ENCODE measurements at regions not wholly inside any gene's neighbourhood (a gene's known extent, or its start where the extent isn't known, plus 50 kb on each side); places are given as distances from the start of the nearest gene placed in this dataset.

DNA sequence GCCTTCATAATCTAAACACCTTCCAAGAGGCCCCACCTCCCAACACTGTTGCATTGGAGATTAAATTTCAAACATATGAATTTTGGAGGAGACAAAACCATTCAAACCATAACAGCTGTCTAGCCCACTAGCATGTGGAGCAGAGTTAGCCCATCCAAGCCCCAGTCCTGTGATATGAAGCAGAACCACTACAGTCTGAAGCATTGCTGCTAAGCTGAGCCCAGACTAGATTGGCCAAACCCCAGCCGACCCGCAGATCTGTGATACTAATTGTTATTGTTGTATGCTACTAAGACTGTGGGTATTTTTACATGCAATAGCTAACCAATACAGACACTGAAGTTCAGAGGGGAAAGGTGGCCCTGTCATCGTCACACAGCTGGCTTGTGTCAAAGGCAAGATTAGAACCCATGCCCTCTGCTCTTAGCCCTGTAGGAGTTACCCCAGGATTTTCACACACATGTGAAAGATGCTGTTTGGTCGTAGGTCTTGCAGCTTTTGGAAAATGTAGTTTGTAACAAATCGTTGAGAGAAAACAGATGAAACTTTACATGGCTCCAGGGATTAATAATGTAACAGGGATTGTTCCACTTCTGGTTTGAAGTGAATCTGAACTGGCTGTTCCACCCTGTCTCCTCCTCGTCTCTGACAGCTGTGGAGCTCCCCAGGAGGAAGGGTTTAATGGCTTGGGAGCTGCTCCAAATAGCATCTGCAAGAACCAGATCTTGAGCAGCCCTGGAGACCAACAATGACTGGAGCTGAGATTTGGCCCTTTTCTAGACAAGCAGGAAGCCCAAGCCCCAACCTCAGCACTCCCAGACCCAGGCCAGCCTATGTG, 517.5 kb downstream of the MID1IP1 start:
- ATAC-seq = peak; percentile 93
- intact Hi-C loops (cut with DNase I) = no loop called here
- DNase-seq (ENCODE audit: missing footprints) = no peak

GRCh38 chrX:39320165-39320564, 518.9 kb downstream of the MID1IP1 start:
- no peak for ATAC-seq
- DNase-seq (ENCODE audit: missing footprints) = no peak
- intact Hi-C loops (cut with DNase I) = no loop called here

DNA sequence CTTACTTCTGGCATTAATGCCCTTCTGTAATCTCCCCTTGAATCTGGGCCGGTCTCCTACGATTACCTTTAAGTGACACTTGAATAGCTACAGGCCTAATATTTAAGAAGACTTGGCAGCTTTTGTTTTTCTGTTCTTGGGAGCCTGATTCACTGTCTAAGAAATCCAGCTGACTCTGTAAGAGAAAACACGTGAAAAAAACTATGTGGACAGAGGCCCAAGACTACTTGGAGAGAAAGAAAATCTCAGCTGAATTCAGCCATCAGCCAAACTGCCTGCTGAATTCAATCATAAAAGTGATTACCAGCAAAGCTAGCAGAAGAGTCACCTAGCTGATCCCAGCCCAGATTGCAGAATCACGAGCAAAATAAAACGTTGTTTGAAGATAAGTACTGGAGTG, 521.2 kb downstream of the MID1IP1 start:
- DNase-seq (ENCODE audit: missing footprints) = no peak
- ATAC-seq = no peak

DNA sequence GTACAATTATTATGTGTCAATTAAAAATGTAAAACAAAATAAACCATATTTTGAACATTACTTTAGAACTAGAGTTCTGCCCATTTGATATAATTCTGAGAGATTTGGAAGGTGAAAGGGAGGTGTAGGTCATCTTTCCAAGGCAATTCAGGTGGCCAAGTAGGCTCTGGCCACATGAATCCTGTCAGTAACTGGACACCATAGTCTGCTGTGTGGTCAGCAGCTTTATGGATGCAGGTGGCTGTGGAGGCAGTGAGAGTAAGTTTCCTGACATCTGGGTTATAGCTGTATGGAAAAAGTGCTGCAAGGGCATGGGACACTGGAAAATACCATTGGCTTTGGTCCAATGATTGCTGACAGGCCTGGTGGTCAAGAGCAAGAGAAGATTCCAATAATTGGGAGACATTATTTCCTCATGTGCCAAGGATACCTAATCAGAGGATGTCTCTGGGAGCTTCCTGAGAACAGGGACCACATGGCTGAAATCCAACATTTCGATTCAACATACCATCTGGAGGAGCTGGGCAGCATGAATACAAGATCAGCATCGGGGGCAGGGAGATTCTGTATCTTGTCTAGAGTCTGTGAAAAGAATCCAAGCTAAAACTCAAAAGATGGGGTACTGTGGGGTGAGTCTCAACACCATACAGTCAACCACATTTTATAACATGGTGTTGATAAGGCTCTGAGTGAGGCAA, 523.1 kb downstream of the MID1IP1 start:
- ATAC-seq (no peak), DNase-seq (ENCODE audit: missing footprints) (no peak)
- intact Hi-C loops (cut with DNase I) = no loop called here

More for the DNA sequence above, 521.2 kb downstream of the MID1IP1 start:
- intact Hi-C loops (cut with DNase I) = no loop called here

- no peak for DNase-seq (ENCODE audit: missing footprints)
- intact Hi-C loops (cut with DNase I) = no loop called here
- no peak for ATAC-seq
These were observed 526.0 kb downstream of the MID1IP1 start for GRCh38 chrX:39327255-39327654.

GRCh38 chrX:39327705-39328104, 526.4 kb downstream of the MID1IP1 start:
- intact Hi-C loops (cut with DNase I) = no loop called here
- ATAC-seq (no peak), DNase-seq (ENCODE audit: missing footprints) (no peak)

DNA sequence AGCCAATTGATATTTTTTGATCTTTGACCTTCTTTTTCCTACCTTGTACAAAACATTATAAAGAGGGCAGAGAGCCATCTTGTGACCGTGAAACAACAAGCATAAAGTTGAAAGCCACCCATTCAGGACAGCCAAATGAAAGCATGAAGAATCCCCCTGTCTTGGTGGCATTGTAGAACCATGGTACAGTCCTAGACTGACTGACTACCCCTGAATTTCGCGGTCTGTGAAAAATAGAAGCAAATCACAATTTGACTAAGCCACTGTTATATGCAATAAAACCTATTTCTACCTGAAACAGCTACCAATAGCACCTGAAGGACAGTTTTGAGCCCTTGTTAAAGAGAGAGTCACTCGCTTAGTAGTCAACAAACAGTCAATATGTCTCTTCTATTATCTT, 527.4 kb downstream of the MID1IP1 start:
- intact Hi-C loops (cut with DNase I) = no loop called here
- ATAC-seq (no peak), DNase-seq (ENCODE audit: missing footprints) (no peak)

DNA sequence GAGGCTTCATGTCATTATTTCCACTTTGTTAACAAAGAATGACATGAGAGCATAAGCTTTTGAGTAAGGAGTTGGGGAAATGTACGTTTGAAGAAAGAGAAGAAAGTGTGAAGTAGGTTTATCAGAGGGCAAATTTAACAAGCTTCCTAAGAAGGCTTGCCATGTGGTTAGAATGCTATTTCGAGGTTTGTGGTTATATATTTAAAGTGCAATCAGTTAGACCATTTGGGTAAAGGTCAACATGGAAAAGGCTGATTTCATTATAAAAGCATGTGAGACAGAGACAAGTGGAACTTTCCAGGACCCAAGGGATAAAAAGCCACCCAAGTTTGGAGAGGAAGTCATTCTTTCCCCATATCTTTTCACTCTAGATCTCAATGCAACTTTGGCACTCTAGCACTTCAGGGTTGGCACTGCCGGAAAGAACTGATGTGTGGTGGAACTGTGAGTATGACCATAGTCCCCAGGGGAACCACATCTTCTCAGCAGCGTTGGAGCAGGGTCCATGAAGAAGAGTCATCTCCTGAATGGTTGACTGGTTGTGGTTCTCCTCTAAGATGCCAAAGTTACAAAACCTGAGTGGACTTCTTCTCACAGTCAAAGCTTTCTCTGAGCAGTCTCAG, 529.9 kb downstream of the MID1IP1 start:
- no peak for ATAC-seq
- no peak for DNase-seq (ENCODE audit: missing footprints)
- intact Hi-C loops (cut with DNase I) = no loop called here

DNA sequence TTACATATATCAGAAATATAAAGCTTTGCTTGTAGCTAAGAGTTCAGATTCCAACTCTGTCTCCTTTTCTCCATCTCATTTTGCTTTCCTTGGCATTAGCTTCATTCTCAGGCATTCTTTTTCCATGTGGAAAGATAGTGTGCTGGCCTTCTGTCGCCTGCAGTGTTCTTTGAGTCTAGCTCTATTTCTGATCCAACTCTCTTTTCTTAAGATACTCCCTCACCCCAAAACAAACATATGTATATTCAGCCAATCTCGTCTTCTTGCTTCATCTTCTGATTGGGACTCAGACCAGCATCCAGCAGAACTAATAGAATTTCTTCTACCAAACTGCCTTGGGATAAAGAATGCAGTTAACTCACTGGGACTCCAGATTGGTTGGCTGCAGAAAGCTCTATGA, 532.2 kb downstream of the MID1IP1 start:
- intact Hi-C loops (cut with DNase I) = no loop called here
- ATAC-seq (no peak), DNase-seq (ENCODE audit: missing footprints) (no peak)

DNA sequence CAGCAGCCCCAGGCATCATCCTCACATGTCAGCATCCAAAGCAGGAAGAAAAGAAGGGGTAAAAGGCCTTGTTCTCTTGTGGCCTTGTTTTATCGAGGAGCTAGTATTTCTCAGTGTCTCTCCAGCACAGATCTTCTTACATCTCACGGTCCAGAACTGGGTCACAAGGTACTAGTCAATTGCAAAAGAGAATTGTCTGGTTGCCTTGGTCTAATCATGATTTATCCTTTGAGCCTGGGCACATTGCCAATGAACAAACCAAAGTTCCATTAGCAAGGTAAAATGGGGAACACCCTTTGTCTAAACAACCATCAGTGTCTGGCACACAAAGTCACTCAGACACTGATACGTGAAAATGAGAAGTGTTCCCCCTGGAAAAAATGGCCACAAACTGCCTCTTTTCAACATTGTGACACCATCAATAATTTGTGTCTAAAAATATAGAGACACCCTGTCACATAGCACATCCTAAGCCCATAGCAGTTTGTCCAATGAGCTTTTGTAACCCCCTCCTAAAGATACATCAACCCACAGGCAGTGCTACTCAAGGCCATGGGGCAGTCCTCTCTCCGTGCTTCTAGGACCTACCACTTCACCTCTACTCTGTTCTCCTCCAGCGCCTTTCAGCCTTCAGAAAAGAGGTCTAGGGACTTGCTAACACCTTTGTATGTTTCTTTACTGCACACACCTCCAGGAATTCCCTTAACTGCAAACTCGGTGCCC, 534.4 kb downstream of the MID1IP1 start:
- intact Hi-C loops (cut with DNase I) = loop anchor here (5.0 kb wide), 1 partner anchor 82 kb away; no protein-coding TSS in a partner anchor
- DNase-seq (ENCODE audit: missing footprints) (no peak), ATAC-seq (no peak)

GRCh38 chrX:39336671-39337311, 535.5 kb downstream of the MID1IP1 start:
- intact Hi-C loops (cut with DNase I) = loop anchor here (5.0 kb wide), 1 partner anchor 81 kb away; no protein-coding TSS in a partner anchor
- ATAC-seq = peak; percentile 90
- DNase-seq (ENCODE audit: missing footprints) = no peak

- intact Hi-C loops (cut with DNase I) = loop anchor here (5.0 kb wide), 1 partner anchor 80 kb away; no protein-coding TSS in a partner anchor
- ATAC-seq (no peak), DNase-seq (ENCODE audit: missing footprints) (no peak)
These were observed 536.2 kb downstream of the MID1IP1 start for GRCh38 chrX:39337451-39337850.

GRCh38 chrX:39338583-39338982, 537.3 kb downstream of the MID1IP1 start:
- intact Hi-C loops (cut with DNase I) = loop anchor here (5.0 kb wide), 1 partner anchor 79 kb away; no protein-coding TSS in a partner anchor
- no peak for ATAC-seq
- no peak for DNase-seq (ENCODE audit: missing footprints)

DNA sequence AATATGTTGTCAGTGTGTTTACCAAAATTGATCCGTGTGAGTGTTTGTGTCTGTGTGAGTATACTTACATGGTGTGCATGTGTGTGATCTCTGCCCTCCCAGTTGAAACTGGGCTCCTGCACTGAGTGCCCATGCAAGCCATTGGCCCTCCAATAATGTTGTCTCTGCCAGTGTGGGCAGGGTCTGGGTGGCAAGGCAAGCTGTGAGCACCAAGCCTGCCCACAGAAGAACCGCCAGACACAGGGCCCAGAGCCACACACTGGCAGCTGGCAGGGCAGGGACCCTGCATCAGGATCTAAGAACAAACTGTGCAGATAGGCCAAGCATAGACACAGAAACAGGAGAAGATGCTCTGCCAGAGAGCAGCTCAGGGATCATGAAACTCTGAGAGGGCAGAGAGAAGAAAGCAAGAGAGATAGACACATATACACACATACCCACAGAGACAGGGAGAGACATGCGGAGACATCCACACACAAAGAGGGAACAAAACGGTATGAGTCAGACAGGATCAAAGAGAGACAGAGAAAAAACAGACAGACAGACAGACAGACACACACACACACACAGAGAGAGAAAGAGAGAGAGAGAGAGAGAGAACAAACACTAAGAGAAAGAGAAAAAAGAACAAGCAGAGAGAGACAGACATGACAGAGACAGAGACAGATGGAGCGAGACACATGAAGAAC, 555.0 kb downstream of the MID1IP1 start:
- DNase-seq (ENCODE audit: missing footprints) (no peak), ATAC-seq (no peak)
- intact Hi-C loops (cut with DNase I) = no loop called here

- ATAC-seq (no peak), DNase-seq (ENCODE audit: missing footprints) (no peak)
- intact Hi-C loops (cut with DNase I) = no loop called here
These were observed 558.8 kb downstream of the MID1IP1 start for GRCh38 chrX:39360101-39360500.

GRCh38 chrX:39361736-39362135, 560.5 kb downstream of the MID1IP1 start:
- intact Hi-C loops (cut with DNase I) = no loop called here
- ATAC-seq = no peak

GRCh38 chrX:39367416-39367815, 566.2 kb downstream of the MID1IP1 start:
- DNase-seq (ENCODE audit: missing footprints) (no peak), ATAC-seq (no peak)
- intact Hi-C loops (cut with DNase I) = no loop called here

More at GRCh38 chrX:39361736-39362135, 560.5 kb downstream of the MID1IP1 start:
- DNase-seq (ENCODE audit: missing footprints) = no peak

GRCh38 chrX:39372115-39372514, 570.9 kb downstream of the MID1IP1 start:
- no peak for DNase-seq (ENCODE audit: missing footprints)
- ATAC-seq = no peak
- intact Hi-C loops (cut with DNase I) = no loop called here
